Fibroblast of upper back skin (primary cell): ENCODE measurements at regions not wholly inside any gene's neighbourhood (a gene's known extent, or its start where the extent isn't known, plus 50 kb on each side); places are given as distances from the start of the nearest gene placed in this dataset.
A peak's percentile ranks its signal among the peaks of the same experiment; 100 is the strongest.

Experiments
- DNase-seq: peaks from one replicate; pipeline ENCODE4 v3.0.0-alpha.2; 2013

GRCh38 chr2:240210198-240210965 lies 69.9 kb upstream of the OTOS start:
- no peak for DNase-seq

- DNase-seq = no peak
Observed at GRCh38 chr2:240211096-240211495, 70.6 kb upstream of the OTOS start.

GRCh38 chr2:240211598-240212424 lies 71.4 kb upstream of the OTOS start:
- no peak for DNase-seq

- no peak for DNase-seq
Observed at GRCh38 chr2:240212425-240213225, 72.2 kb upstream of the OTOS start.

- no peak for DNase-seq
Observed at GRCh38 chr2:240213226-240213475, 72.7 kb upstream of the OTOS start.

- DNase-seq = no peak
Observed at GRCh38 chr2:240213476-240214421, 73.3 kb upstream of the OTOS start.

- DNase-seq = no peak
Observed at GRCh38 chr2:240214790-240215675, 74.6 kb upstream of the OTOS start.

- no peak for DNase-seq
Observed at GRCh38 chr2:240215676-240216051, 75.2 kb upstream of the OTOS start.

GRCh38 chr2:240216167-240216566 lies 75.7 kb upstream of the OTOS start:
- DNase-seq = no peak

- DNase-seq = no peak
Observed at GRCh38 chr2:240217431-240218301, 77.2 kb upstream of the OTOS start.

- no peak for DNase-seq
Observed at GRCh38 chr2:240219208-240219890, 78.9 kb upstream of the OTOS start.

GRCh38 chr2:240220371-240220770 lies 79.9 kb upstream of the OTOS start:
- no peak for DNase-seq

GRCh38 chr2:240223631-240224030 lies 83.2 kb upstream of the OTOS start:
- DNase-seq = no peak

- DNase-seq = peak; percentile 63
Observed at GRCh38 chr2:240224676-240225075, 84.2 kb upstream of the OTOS start.

GRCh38 chr2:240225131-240225530 lies 84.7 kb upstream of the OTOS start:
- DNase-seq = no peak

GRCh38 chr2:240225660-240226475 lies 85.4 kb upstream of the OTOS start:
- DNase-seq = no peak

- no peak for DNase-seq
Observed at GRCh38 chr2:240226672-240227537, 86.4 kb upstream of the OTOS start.
